ENCODE measurements at regions not wholly inside any gene's neighbourhood (a gene's known extent, or its start where the extent isn't known, plus 50 kb on each side); places are given as distances from the start of the nearest gene placed in this dataset.

DNA sequence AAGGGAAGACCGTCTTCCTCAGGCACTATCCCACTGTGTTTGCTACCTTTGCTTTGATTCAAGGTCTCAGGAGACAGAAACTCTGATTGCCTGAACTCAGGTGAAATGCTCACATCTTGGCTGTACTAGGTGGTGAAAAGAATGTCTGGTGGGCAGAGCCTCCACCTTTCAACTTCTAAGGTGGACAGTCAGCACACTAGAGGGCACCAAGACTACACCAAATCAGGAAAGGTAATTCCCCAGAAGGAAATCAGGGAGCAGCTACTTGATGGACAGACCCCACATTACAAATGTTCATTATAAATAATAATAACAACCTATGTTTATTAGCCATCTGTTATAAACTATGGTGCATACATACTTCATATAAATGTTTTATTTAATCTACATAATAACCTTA lies 220.9 kb downstream of the ATG4C start:
- TF ChIP-seq, protein P1, sequence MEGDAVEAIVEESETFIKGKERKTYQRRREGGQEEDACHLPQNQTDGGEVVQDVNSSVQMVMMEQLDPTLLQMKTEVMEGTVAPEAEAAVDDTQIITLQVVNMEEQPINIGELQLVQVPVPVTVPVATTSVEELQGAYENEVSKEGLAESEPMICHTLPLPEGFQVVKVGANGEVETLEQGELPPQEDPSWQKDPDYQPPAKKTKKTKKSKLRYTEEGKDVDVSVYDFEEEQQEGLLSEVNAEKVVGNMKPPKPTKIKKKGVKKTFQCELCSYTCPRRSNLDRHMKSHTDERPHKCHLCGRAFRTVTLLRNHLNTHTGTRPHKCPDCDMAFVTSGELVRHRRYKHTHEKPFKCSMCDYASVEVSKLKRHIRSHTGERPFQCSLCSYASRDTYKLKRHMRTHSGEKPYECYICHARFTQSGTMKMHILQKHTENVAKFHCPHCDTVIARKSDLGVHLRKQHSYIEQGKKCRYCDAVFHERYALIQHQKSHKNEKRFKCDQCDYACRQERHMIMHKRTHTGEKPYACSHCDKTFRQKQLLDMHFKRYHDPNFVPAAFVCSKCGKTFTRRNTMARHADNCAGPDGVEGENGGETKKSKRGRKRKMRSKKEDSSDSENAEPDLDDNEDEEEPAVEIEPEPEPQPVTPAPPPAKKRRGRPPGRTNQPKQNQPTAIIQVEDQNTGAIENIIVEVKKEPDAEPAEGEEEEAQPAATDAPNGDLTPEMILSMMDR (IDR thresholded peaks at IDR 0.05), result no peak
- no peak for TF ChIP-seq POLR2A (IDR thresholded peaks at IDR 0.05)

Data from prostate gland (tissue), 2 donors.